ENCODE measurements at regions not wholly inside any gene's neighbourhood (a gene's known extent, or its start where the extent isn't known, plus 50 kb on each side); places are given as distances from the start of the nearest gene placed in this dataset.
A peak's percentile ranks its signal among the peaks of the same experiment; 100 is the strongest.

GRCh38 chr10:91034494-91035159 lies 113.7 kb upstream of the ANKRD1 start:
- FAIRE-seq (no peak), DNase-seq (ENCODE audit: insufficient read length, low spot score) (peak; percentile 13)

GRCh38 chr10:91035650-91036292 lies 114.9 kb upstream of the ANKRD1 start:
- no peak for DNase-seq (ENCODE audit: insufficient read length, low spot score)
- no peak for FAIRE-seq

- FAIRE-seq (no peak), DNase-seq (ENCODE audit: insufficient read length, low spot score) (no peak)
Measured at GRCh38 chr10:91036807-91037411, 116.0 kb upstream of the ANKRD1 start.

- no peak for DNase-seq (ENCODE audit: insufficient read length, low spot score)
- no peak for FAIRE-seq
Measured at GRCh38 chr10:91038971-91039370, 118.1 kb upstream of the ANKRD1 start.

GRCh38 chr10:91040343-91040742 lies 119.5 kb upstream of the ANKRD1 start:
- DNase-seq (ENCODE audit: insufficient read length, low spot score) (no peak), FAIRE-seq (no peak)

GRCh38 chr10:91042069-91042468 lies 121.2 kb upstream of the ANKRD1 start:
- FAIRE-seq (no peak), DNase-seq (ENCODE audit: insufficient read length, low spot score) (no peak)

GRCh38 chr10:91043173-91043910 lies 122.5 kb upstream of the ANKRD1 start:
- peak; percentile 20 for DNase-seq (ENCODE audit: insufficient read length, low spot score)
- peak; percentile 28 for FAIRE-seq

- FAIRE-seq (no peak), DNase-seq (ENCODE audit: insufficient read length, low spot score) (no peak)
Measured at GRCh38 chr10:91046869-91047268, 126.0 kb upstream of the ANKRD1 start.

- DNase-seq (ENCODE audit: insufficient read length, low spot score), result no peak
- no peak for FAIRE-seq
Measured at GRCh38 chr10:91048380-91048779, 127.5 kb upstream of the ANKRD1 start.

- FAIRE-seq, result no peak
- DNase-seq (ENCODE audit: insufficient read length, low spot score), result no peak
Measured at GRCh38 chr10:91049296-91049987, 128.6 kb upstream of the ANKRD1 start.

- FAIRE-seq (no peak), DNase-seq (ENCODE audit: insufficient read length, low spot score) (no peak)
Measured at GRCh38 chr10:91049988-91050360, 129.1 kb upstream of the ANKRD1 start.

GRCh38 chr10:91050371-91051034 lies 129.6 kb upstream of the ANKRD1 start:
- FAIRE-seq (no peak), DNase-seq (ENCODE audit: insufficient read length, low spot score) (no peak)

- no peak for DNase-seq (ENCODE audit: insufficient read length, low spot score)
- no peak for FAIRE-seq
Measured at GRCh38 chr10:91051829-91052228, 130.9 kb upstream of the ANKRD1 start.

- DNase-seq (ENCODE audit: insufficient read length, low spot score) (no peak), FAIRE-seq (no peak)
Measured at GRCh38 chr10:91054325-91054724, 133.4 kb upstream of the ANKRD1 start.

GRCh38 chr10:91061187-91061586 lies 140.3 kb upstream of the ANKRD1 start:
- DNase-seq (ENCODE audit: insufficient read length, low spot score), result no peak
- no peak for FAIRE-seq

GRCh38 chr10:91061608-91062007 lies 140.7 kb upstream of the ANKRD1 start:
- DNase-seq (ENCODE audit: insufficient read length, low spot score), result no peak
- no peak for FAIRE-seq

- DNase-seq (ENCODE audit: insufficient read length, low spot score) (no peak), FAIRE-seq (no peak)
Measured at GRCh38 chr10:91062091-91062490, 141.2 kb upstream of the ANKRD1 start.

GRCh38 chr10:91071786-91072185 lies 148.7 kb upstream of the PCGF5 start:
- no peak for FAIRE-seq

GRCh38 chr10:91073286-91073979 lies 147.0 kb upstream of the PCGF5 start:
- no peak for FAIRE-seq

More at GRCh38 chr10:91071786-91072185, 148.7 kb upstream of the PCGF5 start:
- DNase-seq (ENCODE audit: insufficient read length, low spot score), result no peak

More at GRCh38 chr10:91073286-91073979, 147.0 kb upstream of the PCGF5 start:
- DNase-seq (ENCODE audit: insufficient read length, low spot score), result no peak

All from HTR-8/SVneo (cell line).